ENCODE measurements at regions not wholly inside any gene's neighbourhood (a gene's known extent, or its start where the extent isn't known, plus 50 kb on each side); places are given as distances from the start of the nearest gene placed in this dataset.

Small RNA genes lying in the stretch of these regions (small RNA-seq; reads per million reads assigned to genes)
- 0 reads per million in 2 experiments for gene RF00019
- gene RF01992, result 0 reads per million in 2 experiments
- 0 reads per million in 2 experiments for gene RNA5SP106
- gene RNU6-692P, result 0 reads per million in 2 experiments
- 0 reads per million in 2 experiments for gene RNU6-715P
- gene RNU7-2P, result 0.12 to 0.53 reads per million in 2 experiments

All from NCI-H460 (cell line).